A204.1 (cell line): ENCODE measurements at regions not wholly inside any gene's neighbourhood (a gene's known extent, or its start where the extent isn't known, plus 50 kb on each side); places are given as distances from the start of the nearest gene placed in this dataset.
"Not testable (repeated sequence)": the region's sequence is repeated elsewhere in the genome, so short reads cannot be mapped to it uniquely, and the experiment has no call there.

Experiments
- FAIRE-seq: peaks from 2 replicates; lab custom pipeline; 2012; peaks lifted over from hg19 to GRCh38; lab: Jason Lieb, UNC

DNA sequence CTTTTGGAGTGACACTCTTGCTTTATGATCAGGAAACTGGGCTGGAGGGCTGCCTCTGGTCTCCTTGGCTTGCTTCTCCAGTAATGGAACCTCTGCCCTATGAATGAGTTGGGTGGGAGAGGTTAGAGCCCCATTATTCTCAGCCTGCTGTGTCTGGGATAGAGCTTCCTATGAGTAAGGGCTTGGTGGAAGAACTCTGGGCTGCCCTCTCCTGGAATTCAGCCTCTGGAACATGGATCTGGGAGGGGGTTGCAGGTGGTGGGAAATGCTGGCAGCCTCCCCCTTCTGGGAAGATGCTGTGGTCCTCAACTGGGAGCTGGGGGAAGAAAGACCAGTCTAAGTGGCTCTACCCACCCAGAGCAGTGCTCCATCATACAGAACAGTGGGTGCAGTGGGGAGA, 81.8 kb upstream of the SYN3 start:
- FAIRE-seq, result no peak

DNA sequence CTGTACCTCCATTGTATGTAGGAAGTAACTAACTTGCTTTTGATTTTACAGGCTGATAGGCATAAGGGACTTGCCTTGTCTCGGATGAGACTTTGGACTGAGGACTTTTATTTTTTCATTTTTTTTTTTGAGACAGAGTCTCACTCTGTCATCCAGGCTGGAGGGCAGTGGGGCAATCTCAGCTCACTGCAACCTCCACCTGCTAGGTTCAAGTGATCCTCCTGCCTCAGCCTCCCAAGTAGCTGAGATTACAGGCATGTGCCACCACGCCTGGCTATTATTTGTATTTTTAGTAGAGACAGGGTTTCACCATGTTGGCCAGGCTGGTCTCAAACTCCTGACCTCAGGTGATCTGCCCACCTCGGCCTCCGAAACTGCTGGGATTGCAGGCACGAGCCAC, 80.2 kb upstream of the SYN3 start:
- not testable (repeated sequence) for FAIRE-seq

DNA sequence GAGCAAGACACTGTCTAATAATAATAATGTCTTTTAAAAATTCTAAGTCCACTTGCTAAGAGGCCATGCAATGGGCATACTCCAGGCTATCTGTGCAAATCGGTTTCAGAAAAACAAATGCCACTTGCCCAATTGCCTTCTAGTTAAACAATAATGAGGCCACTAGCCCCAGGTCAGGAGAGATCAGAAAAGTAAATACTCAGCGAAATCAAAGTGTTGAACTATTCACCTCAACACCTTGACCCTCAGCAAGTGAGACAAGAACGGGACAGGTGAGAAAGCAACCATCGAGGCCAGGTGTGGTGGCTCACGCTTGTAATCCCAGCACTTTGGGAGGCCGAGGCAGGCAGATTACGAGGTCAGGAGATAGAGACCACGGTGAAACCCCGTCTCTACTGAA, 72.3 kb upstream of the SYN3 start:
- FAIRE-seq, result no peak

DNA sequence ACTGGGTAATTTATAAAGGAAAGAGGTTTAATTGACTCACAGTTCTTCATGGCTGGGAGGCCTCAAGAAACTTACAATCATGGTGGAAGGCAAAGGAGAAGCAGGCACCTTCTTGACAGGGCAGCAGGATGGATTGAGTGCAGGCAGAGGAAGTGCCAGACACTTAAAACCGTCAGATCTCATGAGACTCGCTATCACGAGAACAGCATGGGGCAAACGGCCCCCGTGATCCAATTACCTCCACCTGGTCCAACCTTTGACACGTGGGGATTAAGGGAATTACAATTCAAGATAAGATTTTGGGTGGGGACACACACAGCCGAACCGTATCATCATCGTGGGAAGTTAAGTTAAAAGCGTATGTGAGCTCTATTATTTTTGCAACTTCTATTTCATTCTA, 71.4 kb upstream of the SYN3 start:
- no peak for FAIRE-seq

DNA sequence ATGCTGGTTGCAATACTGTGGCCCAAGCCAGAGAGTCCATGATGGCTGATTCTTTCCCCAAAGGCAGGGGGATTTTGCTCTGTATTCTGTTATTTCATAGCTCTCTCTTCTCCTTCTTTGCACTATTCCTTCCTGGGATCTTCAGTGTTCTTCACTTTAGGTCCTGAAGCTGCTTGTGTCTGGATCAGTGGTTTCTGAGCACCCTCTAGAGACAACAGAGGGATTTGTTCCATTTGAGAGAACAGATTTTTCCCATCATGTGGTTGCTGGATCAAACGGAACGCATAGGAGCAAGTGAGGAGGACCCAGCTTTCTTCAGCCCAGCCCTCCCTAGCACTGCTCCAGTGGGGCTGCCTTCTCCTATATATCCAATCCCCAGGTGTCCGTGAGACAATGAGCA, 68.7 kb upstream of the SYN3 start:
- FAIRE-seq, result no peak

DNA sequence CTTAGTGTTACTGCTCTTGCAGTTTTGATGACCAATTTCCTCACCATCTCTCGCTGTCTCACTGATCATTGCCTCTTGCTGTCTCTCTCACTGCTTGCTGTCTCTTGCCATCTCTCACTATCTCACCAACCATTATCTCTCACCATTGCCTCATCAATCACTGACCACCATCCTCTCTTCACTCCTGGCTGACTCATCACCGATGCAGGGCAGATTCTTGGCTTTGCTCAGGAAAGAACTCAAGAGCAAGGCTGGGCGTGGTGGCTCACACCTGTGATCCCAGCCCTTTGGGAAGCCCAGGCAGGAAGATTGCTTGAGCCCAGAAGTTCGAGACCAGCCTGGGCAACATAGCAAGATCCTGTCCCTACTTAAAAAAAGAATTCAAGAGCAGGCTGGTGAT, 66.3 kb upstream of the SYN3 start:
- no peak for FAIRE-seq

DNA sequence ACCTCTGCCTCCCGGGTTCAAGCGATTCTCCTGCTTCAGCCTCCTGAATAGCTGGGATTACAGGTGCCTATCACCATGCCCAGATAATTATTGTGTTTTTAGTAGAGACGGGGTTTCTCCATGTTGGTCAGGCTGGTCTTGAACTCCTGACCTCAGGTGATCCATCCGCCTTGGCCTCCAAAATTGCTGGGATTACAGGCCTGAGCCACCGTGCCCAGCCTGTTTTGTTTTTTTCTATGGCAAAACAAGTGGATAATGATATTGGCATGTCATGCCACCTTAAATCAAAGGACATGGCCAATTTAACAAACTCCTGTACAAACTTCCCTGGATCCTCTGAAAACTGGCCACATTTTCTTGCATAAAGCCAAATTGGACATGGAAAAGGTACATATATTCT, 64.3 kb upstream of the SYN3 start:
- FAIRE-seq, result not testable (repeated sequence)

GRCh38 chr22:33119044-33119443, 60.9 kb upstream of the SYN3 start:
- FAIRE-seq, result no peak

DNA sequence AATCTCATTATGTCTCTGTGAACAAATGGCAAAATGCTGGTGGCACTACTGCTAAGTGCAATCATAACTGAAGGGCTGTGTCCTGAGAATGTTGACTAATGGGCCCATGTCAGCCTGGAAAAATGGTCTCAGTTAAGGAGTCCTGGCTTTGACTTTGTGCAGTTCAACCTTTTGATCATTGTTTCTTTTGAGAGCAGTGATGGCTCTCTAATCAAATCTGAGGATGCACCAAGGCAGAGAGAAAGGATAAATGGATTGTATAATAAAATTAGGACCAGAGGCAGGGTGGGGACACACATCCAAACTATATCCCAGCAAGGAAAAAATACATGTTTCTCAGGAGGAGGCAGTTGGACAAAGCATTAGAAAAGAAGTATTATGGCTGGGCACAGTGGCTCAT, 59.6 kb upstream of the SYN3 start:
- no peak for FAIRE-seq

GRCh38 chr22:33116841-33117547, 58.8 kb upstream of the SYN3 start:
- no peak for FAIRE-seq

DNA sequence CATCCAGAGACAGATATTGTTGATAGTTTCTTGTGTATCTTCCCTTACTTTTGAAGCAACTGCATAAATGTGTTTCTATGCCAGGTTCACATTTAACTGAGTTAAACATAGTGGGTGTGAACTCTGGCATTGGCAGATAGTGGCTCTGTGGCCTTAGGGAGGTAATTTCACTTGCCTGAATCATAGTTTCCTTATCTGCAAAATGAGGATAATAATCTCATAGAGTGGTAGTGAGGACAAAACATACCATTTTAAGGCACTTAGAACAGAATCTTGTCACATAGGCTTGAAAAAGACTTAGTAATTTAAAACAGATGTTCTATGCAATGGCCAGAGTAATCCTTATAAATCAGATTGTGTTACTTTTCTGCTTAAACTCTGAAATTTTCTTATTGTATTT, 56.4 kb upstream of the SYN3 start:
- FAIRE-seq, result no peak

DNA sequence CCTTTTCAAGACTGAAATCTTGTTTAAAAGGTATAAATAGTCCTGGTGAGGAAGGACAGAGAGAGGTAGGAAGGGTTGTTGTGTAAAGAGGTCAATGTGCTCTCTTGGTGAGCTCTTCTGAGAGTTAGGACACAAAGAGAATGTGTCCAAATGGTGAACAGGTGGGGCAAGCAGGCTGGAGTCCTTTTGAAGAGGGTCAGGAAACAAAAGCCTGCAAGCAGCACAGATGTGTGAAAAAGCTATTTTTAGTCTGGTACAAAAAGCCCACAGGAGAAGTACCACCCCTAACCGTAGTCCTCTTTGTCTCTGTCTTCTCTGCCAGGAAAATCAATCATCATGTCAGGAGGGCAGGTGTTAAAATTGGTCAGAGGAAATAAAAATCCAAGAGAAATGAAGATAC, 54.4 kb upstream of the SYN3 start:
- no peak for FAIRE-seq

- no peak for FAIRE-seq
Measured at GRCh38 chr22:33111491-33111890, 53.3 kb upstream of the SYN3 start.

DNA sequence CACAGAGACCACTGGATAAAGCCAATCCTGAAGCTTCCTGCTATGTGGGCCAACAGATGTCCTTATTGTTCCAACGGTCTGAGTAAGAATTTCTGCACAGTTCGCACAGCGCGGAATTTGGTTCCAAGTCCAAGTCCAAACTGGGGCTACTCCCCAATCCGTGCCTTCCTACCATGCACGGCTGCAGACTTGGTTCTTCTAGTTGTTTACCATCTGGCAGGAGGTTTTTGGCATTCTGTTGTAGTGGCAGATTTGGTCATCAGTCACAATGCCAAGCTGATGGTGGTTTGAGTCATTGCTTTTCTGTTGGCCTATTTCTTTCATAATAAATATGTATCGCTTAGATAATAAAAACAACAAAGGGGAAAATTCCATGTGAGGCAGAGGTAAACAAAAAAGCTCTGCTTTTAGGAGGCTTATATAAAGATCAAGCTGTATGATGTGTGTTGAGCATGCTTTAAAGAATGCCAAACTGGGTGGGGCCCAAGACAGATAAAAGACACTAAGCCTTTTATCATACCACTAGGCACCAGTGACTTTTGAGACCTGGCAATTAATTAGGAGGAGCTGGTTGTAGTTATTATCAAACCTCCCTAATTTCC, 52.5 kb upstream of the SYN3 start:
- FAIRE-seq, result no peak

DNA sequence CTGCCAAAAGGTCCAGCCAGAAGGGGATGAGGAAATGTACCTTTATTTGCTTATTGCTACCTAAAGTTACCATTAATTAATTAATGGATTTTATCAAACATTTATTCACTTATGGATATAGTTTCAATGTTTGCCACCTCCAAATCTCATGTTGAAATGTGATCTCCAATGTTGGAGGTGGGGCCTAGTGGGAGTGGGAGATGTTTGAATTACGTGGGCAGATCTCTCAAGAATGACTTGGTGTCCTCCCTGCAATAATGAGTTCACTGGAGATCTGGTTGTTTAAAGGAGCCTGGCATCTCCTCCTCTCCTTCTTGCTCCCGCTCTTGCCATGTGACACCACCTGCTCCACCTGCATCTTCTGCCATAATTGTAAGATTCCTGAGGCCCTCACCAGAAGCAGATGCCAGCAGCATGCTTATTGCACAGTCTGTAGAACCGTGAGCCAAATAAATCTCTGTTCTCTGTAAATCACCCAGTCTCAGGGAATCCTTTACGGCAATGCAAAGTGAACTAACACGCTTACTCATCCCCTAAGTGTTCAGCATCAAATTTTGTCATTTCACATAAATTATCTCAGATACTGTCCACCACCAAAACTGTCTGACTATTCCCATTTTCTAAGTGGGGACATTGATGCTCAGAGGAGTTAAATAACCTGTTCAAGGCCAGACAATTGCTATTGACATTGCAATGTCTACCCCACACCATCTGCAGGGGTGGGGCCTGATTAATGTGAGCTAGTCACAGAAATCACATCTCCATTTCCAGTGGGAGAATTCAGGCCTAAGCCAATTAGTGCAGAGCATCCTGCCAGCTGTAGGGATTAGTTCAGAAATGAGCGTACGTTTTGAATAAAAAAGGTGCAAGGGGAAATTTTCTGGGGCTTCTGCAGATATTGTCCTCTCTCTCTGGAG, 51.6 kb upstream of the SYN3 start:
- no peak for FAIRE-seq

DNA sequence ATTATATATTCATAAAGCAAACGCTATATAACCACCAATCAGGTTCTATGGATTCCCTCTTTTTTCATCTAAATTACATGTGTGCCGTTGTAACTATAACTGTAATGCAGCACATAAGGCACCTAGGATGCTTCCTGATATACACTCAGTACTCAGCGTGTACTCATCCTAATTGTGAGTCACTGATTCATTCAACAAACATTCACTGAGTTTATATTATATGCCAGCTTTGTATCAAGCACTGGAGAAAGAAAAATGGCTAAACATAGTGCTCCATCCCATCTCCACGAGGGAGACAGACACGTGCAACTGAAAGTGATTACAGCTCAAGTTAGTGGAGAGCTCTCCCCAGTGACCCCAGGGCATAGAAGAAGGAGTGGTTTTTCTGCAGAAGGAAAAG, 49.9 kb upstream of the SYN3 start:
- FAIRE-seq, result no peak
